IMR-90 (cell line): ENCODE measurements at regions not wholly inside any gene's neighbourhood (a gene's known extent, or its start where the extent isn't known, plus 50 kb on each side); places are given as distances from the start of the nearest gene placed in this dataset.
A peak's percentile ranks its signal among the peaks of the same experiment; 100 is the strongest.

Experiments
- ATAC-seq: fragments of 200-7000 bp; cut with Tn5 transposase; 2 replicates; pipeline ENCODE4 v1.9.1; 2020; ENCODE audit warnings: low read depth, mild to moderate bottlenecking, moderate library complexity
- BruUV-seq: library from RNA; stranded (reverse); fragments of 400-500 nt; replicated peaks from 2 replicates; lab custom pipeline; 2021; lab: Mats Ljungman, UMichigan
- CTCF ChIA-PET: fragments of 300-600 bp; formaldehyde crosslinking; extraction: SDS; loops from one replicate; lab custom pipeline; 2021; ENCODE audit warnings: antibody characterized with exemption; lab: Yijun Ruan, JAX
- POLR2A ChIA-PET: fragments of 300-600 bp; sonication (Branson Sonifier 250); formaldehyde crosslinking; loops from one replicate; lab custom pipeline; 2022; ENCODE audit warnings: antibody characterized with exemption; ENCODE audit not compliant: unreplicated experiment; lab: Charles Lee
- DNase-seq: peaks from one replicate; pipeline ENCODE4 v3.0.0; 2013
- H2AFZ ChIP-seq: replicated peaks from 2 replicates; pipeline ENCODE3; 2013; ENCODE audit warnings: low read length, mild to moderate bottlenecking; ENCODE audit not compliant: poor library complexity
- H2AK5ac ChIP-seq: 2 replicates; pipeline ENCODE4 v1.6.1; 2013; ENCODE audit warnings: low read depth, low read length, inconsistent platforms
- H2AK9ac ChIP-seq: replicated peaks from 2 replicates; pipeline ENCODE3; 2013; ENCODE audit warnings: mild to moderate bottlenecking, low read depth, low read length, moderate library complexity; ENCODE audit not compliant: poor library complexity
- H2BK120ac ChIP-seq: 2 replicates; pipeline ENCODE4 v1.6.1; 2013; ENCODE audit warnings: low read depth, low read length, inconsistent platforms
- H2BK15ac ChIP-seq: 3 replicates; pipeline ENCODE4 v1.6.1; 2013; ENCODE audit warnings: low read depth, low read length, inconsistent platforms
- H2BK20ac ChIP-seq: 2 replicates; pipeline ENCODE4 v1.6.1; 2013; ENCODE audit warnings: low read depth, mild to moderate bottlenecking, inconsistent platforms, low read length, moderate library complexity
- H2BK5ac ChIP-seq: 2 replicates; pipeline ENCODE4 v1.6.1; 2013; ENCODE audit warnings: mild to moderate bottlenecking, low read depth, low read length, inconsistent platforms; ENCODE audit not compliant: poor library complexity, severe bottlenecking
- H3K14ac ChIP-seq: replicated peaks from 2 replicates; pipeline ENCODE4 v1.6.1; 2013; ENCODE audit warnings: low read depth, low read length, inconsistent platforms
- H3K18ac ChIP-seq: 2 replicates; pipeline ENCODE4 v1.6.1; 2013; ENCODE audit warnings: low read depth, low read length, control low read depth
- H3K23ac ChIP-seq: 2 replicates; pipeline ENCODE4 v1.6.1; 2013; ENCODE audit warnings: low read depth, low read length, inconsistent platforms
- H3K27ac ChIP-seq: 2 replicates; pipeline ENCODE4 v1.5.1; 2013; ENCODE audit warnings: mild to moderate bottlenecking, control low read depth, low read length; ENCODE audit not compliant: insufficient read depth
- H3K27me3 ChIP-seq: 2 replicates; pipeline ENCODE4 v1.6.1; 2013; ENCODE audit warnings: low read length; ENCODE audit not compliant: control insufficient read depth, insufficient read depth
- H3K36me3 ChIP-seq: 2 replicates; pipeline ENCODE4 v1.6.1; 2013; ENCODE audit warnings: low read length, mixed read lengths; ENCODE audit not compliant: control insufficient read depth, insufficient read depth
- H3K4ac ChIP-seq: 2 replicates; pipeline ENCODE4 v1.6.1; 2013; ENCODE audit warnings: low read depth, low read length, inconsistent platforms
- H3K4me1 ChIP-seq: 2 replicates; pipeline ENCODE4 v1.6.1; 2013; ENCODE audit warnings: low read length, mixed read lengths; ENCODE audit not compliant: control insufficient read depth, insufficient read depth
- H3K4me2 ChIP-seq: 2 replicates; pipeline ENCODE4 v1.6.1; 2013; ENCODE audit warnings: low read depth, mild to moderate bottlenecking, control low read depth, low read length, moderate library complexity
- H3K4me3 ChIP-seq: 2 replicates; pipeline ENCODE4 v1.5.1; 2013; ENCODE audit warnings: low read depth, mild to moderate bottlenecking, control low read depth, low read length, moderate library complexity; ENCODE audit not compliant: insufficient read depth
- H3K56ac ChIP-seq: 2 replicates; pipeline ENCODE4 v1.6.1; 2013; ENCODE audit warnings: low read length, inconsistent platforms; ENCODE audit not compliant: insufficient read depth; ENCODE audit errors: extremely low read depth
- H3K79me1 ChIP-seq, 2 experiments: 2 replicates each; pipeline ENCODE4 v1.6.1; 2013; ENCODE audit warnings: low read length in 2 of 2, inconsistent platforms in 1 of 2, low read depth in 1 of 2
- H3K9ac ChIP-seq: 2 replicates; pipeline ENCODE4 v1.6.1; 2013; ENCODE audit warnings: low read depth, low read length, control low read depth
- H3K9me1 ChIP-seq: 2 replicates; pipeline ENCODE4 v1.6.1; 2013; ENCODE audit warnings: low read length, inconsistent platforms; ENCODE audit not compliant: insufficient read depth
- H3K9me3 ChIP-seq: 2 replicates; pipeline ENCODE4 v1.6.1; 2013; ENCODE audit warnings: low read length; ENCODE audit not compliant: control insufficient read depth, insufficient read depth
- H4K20me1 ChIP-seq: 2 replicates; pipeline ENCODE4 v1.6.1; 2013; ENCODE audit warnings: low read length, inconsistent platforms; ENCODE audit not compliant: insufficient read depth
- H4K5ac ChIP-seq: 2 replicates; pipeline ENCODE4 v1.6.1; 2013; ENCODE audit warnings: mild to moderate bottlenecking, low read depth, low read length, control low read depth
- H4K8ac ChIP-seq, 2 experiments: 2 replicates each; pipeline ENCODE4 v1.6.1; 2013; ENCODE audit warnings: low read depth in 2 of 2, low read length in 2 of 2, control low read depth in 1 of 2, inconsistent platforms in 1 of 2
- H4K91ac ChIP-seq: 2 replicates; pipeline ENCODE4 v1.6.1; 2013; ENCODE audit warnings: low read depth, low read length, inconsistent platforms; ENCODE audit not compliant: insufficient read depth
- BHLHE40 ChIP-seq: fragments of 150-350 bp; IDR thresholded peaks from 2 replicates; pipeline ENCODE4 v1.6.1; 2016; ENCODE audit warnings: mild to moderate bottlenecking, low read depth, low read length
- CEBPB ChIP-seq: IDR thresholded peaks from 2 replicates; pipeline ENCODE4 v1.6.1; 2012; ENCODE audit warnings: low read depth, low read length, improper control_type of control experiment
- CHD1 ChIP-seq: IDR thresholded peaks from 2 replicates; pipeline ENCODE4 v1.6.1; 2012; ENCODE audit warnings: low read depth, low read length, improper control_type of control experiment
- ELK1 ChIP-seq: fragments of 150-350 bp; IDR thresholded peaks from 2 replicates; pipeline ENCODE4 v1.6.1; 2016; ENCODE audit warnings: low read depth, mild to moderate bottlenecking, low read length, moderate library complexity, borderline replicate concordance
- FOS ChIP-seq: fragments of 150-350 bp; IDR thresholded peaks from 2 replicates; pipeline ENCODE4 v1.6.1; 2016; ENCODE audit warnings: low read depth, low read length
- MAFK ChIP-seq: IDR thresholded peaks from 2 replicates; pipeline ENCODE4 v1.6.1; 2012; ENCODE audit warnings: low read depth, low read length, improper control_type of control experiment
- MAZ ChIP-seq: IDR thresholded peaks from 2 replicates; pipeline ENCODE4 v1.6.1; 2012; ENCODE audit warnings: low read depth, mild to moderate bottlenecking, low read length, improper control_type of control experiment, moderate library complexity, borderline replicate concordance
- MXI1 ChIP-seq: IDR thresholded peaks from 2 replicates; pipeline ENCODE4 v1.6.1; 2012; ENCODE audit warnings: low read depth, mild to moderate bottlenecking, low read length, moderate library complexity, borderline replicate concordance
- POLR2A ChIP-seq: IDR thresholded peaks from 2 replicates; pipeline ENCODE4 v1.6.1; 2012; ENCODE audit warnings: mild to moderate bottlenecking, low read depth, low read length
- RAD21 ChIP-seq: IDR thresholded peaks from 2 replicates; pipeline ENCODE4 v1.6.1; 2012; ENCODE audit warnings: low read length, improper control_type of control experiment
- RCOR1 ChIP-seq: IDR thresholded peaks from 2 replicates; pipeline ENCODE4 v1.6.1; 2012; ENCODE audit warnings: mild to moderate bottlenecking, low read length, improper control_type of control experiment; ENCODE audit not compliant: insufficient replicate concordance
- RFX5 ChIP-seq: IDR thresholded peaks from 2 replicates; pipeline ENCODE4 v1.8.0; 2012; ENCODE audit warnings: low read depth, mild to moderate bottlenecking, low read length, moderate library complexity
- SMC3 ChIP-seq: fragments of 150-350 bp; IDR thresholded peaks from 2 replicates; pipeline ENCODE4 v1.6.1; 2016; ENCODE audit warnings: low read depth, mild to moderate bottlenecking, antibody characterized with exemption, low read length, moderate library complexity
- WGBS, 2 experiments: methylation state at CpG; one replicate each; pipeline versions ENCODE4 v1.1.5 to v1.1.7; 2013; ENCODE audit warnings: missing lambda C conversion rate in 2 of 2; ENCODE audit not compliant: insufficient read length in 1 of 2; ENCODE audit errors: extremely low coverage in 2 of 2; 5-methylcytosine and 5-hydroxymethylcytosine counted together
- dilution Hi-C: fragments of 300-500 bp; cut with HindIII; formaldehyde crosslinking; loops from one replicate; pipeline ENCODE4 v1.14.3; 2018; ENCODE audit warnings: low sequenced_read_pairs; ENCODE audit not compliant: unreplicated experiment
- in situ Hi-C: fragments of 300-500 bp; cut with MboI; formaldehyde crosslinking; loops from 3 replicates; pipeline ENCODE4 v1.14.3; 2019; ENCODE audit warnings: low sequenced_read_pairs, inconsistent platforms, mixed read lengths
- intact Hi-C: fragments of 100-400 bp; cut with micrococcal nuclease; formaldehyde crosslinking; loops from 2 replicates; pipeline ENCODE4 v1.10.0; 2022
- TF ChIP-seq, protein P1 (sequence below): fragments of 150-350 bp; IDR thresholded peaks from 2 replicates; pipeline ENCODE4 v1.6.1; 2017; ENCODE audit warnings: mild to moderate bottlenecking, antibody characterized with exemption, low read length, low read depth
- TF ChIP-seq, protein P2 (sequence below): conservative IDR thresholded peaks from 2 replicates; pipeline ENCODE4 v1.5.1; 2012; ENCODE audit warnings: mild to moderate bottlenecking, low read depth, low read length, improper control_type of control experiment

DNA sequence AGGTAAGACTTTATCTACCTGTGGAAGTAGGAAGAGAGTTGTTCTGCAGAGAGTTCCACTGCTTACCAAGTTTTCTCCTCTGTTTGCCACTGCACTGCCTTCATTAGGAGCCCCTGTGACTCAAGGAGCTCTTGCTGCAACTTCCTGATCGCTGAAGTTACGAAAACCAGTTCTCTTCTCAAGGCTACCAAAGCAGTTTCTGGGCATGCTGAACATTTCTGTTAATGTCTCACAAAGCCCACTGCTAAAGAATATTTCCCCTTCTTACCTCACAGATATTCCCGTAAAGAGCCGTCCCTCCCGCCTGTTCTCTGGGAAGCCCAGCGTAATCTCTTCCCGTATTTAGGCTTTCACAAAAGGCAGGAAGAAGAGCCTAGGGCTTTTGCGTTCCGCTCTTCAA is 82.6 kb upstream of the OXGR1 start:
- intact Hi-C loops (no loop called here), in situ Hi-C loops (no loop called here), dilution Hi-C loops (no loop called here)
- no peaks in the 10 kb centered on the region for H3K36me3 ChIP-seq
- no peak overlapping the region for H3K4me2 ChIP-seq
- H2AFZ ChIP-seq: no peak overlapping the region
- no peaks in the 10 kb centered on the region for H3K79me1 ChIP-seq
- no peak overlapping the region; the same call in 1 of the 2 replicates for H3K18ac ChIP-seq
- ChIA-PET POLR2A (interaction anchor here (0.7 kb wide), 1 partner anchor 170 kb away, joined by 6 read pairs; no protein-coding TSS in a partner anchor), CTCF (no interaction called here)
- TF ChIP-seq CEBPB: no peak
- TF ChIP-seq MAZ: no peak
- TF ChIP-seq MAFK: no peak
- no peak for TF ChIP-seq RFX5
- no peak for TF ChIP-seq SMC3
- no peak for TF ChIP-seq BHLHE40
- no peak for TF ChIP-seq CHD1
- TF ChIP-seq, protein P1, sequence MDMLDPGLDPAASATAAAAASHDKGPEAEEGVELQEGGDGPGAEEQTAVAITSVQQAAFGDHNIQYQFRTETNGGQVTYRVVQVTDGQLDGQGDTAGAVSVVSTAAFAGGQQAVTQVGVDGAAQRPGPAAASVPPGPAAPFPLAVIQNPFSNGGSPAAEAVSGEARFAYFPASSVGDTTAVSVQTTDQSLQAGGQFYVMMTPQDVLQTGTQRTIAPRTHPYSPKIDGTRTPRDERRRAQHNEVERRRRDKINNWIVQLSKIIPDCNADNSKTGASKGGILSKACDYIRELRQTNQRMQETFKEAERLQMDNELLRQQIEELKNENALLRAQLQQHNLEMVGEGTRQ: no peak
- no peak for TF ChIP-seq RCOR1
- no peak for TF ChIP-seq ELK1
- no peak for TF ChIP-seq POLR2A
- TF ChIP-seq FOS: no peak
- TF ChIP-seq, protein P2, sequence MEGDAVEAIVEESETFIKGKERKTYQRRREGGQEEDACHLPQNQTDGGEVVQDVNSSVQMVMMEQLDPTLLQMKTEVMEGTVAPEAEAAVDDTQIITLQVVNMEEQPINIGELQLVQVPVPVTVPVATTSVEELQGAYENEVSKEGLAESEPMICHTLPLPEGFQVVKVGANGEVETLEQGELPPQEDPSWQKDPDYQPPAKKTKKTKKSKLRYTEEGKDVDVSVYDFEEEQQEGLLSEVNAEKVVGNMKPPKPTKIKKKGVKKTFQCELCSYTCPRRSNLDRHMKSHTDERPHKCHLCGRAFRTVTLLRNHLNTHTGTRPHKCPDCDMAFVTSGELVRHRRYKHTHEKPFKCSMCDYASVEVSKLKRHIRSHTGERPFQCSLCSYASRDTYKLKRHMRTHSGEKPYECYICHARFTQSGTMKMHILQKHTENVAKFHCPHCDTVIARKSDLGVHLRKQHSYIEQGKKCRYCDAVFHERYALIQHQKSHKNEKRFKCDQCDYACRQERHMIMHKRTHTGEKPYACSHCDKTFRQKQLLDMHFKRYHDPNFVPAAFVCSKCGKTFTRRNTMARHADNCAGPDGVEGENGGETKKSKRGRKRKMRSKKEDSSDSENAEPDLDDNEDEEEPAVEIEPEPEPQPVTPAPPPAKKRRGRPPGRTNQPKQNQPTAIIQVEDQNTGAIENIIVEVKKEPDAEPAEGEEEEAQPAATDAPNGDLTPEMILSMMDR: no peak
- no peak for TF ChIP-seq MXI1
- TF ChIP-seq RAD21: no peak
- no peak overlapping the region for H3K4me3 ChIP-seq
- H4K8ac ChIP-seq: no peak overlapping the region
- H3K9me1 ChIP-seq: no peaks in the 10 kb centered on the region
- H3K27me3 ChIP-seq: peaks cover 3% of the 10 kb centered on the region
- no peak overlapping the region for H4K5ac ChIP-seq
- ATAC-seq: no peak
- no peak overlapping the region for H3K14ac ChIP-seq
- H2AK9ac ChIP-seq: no peak overlapping the region
- 83% methylated on average over 1 of the region's 9 CpGs; no CpG with 5 or more reads in 1 of the 2 experiments for whole genome bisulfite sequencing, 2 experiments
- H2BK120ac ChIP-seq: no peak overlapping the region; the same call in 1 of the 2 replicates
- peaks cover 2% of the 10 kb centered on the region for H3K9me3 ChIP-seq
- no peaks in the 10 kb centered on the region for H3K4me1 ChIP-seq
- H2BK15ac ChIP-seq: no peak overlapping the region
- no peak overlapping the region for H3K23ac ChIP-seq
- H3K9ac ChIP-seq: peak overlapping the region; percentile 36; the same call in 1 of the 2 replicates
- H2BK20ac ChIP-seq: no peak overlapping the region
- no peak overlapping the region for H2AK5ac ChIP-seq
- peak overlapping the region; percentile 64; the same call in 1 of the 2 replicates for H3K27ac ChIP-seq
- H3K4ac ChIP-seq: no peak overlapping the region
- H2BK5ac ChIP-seq: no peak overlapping the region
- H3K56ac ChIP-seq: no peak overlapping the region
- H4K20me1 ChIP-seq: no peaks in the 10 kb centered on the region
- DNase-seq: no peak
- H4K91ac ChIP-seq: no peak overlapping the region
- no TSS peak for BruUV-seq
